ENCODE measurements at regions not wholly inside any gene's neighbourhood (a gene's known extent, or its start where the extent isn't known, plus 50 kb on each side); places are given as distances from the start of the nearest gene placed in this dataset.
A peak's percentile ranks its signal among the peaks of the same experiment; 100 is the strongest.

- POLR2A ChIA-PET (ENCODE audit: unreplicated experiment) = no interaction called here
- 0% methylated on average over 1 of the region's 5 CpGs; no CpG with 5 or more reads in 1 of the 2 experiments for WGBS, 2 experiments (ENCODE audit: extremely low coverage in 2 of 2, insufficient read length in 1 of 2)
- H3K18ac ChIP-seq (ENCODE audit: low read depth, low read length) = no peak overlapping the region
These were observed 73.5 kb upstream of the RAP2C start for GRCh38 chrX:132292793-132293192.

More at GRCh38 chrX:132292793-132293192, 73.5 kb upstream of the RAP2C start:
- no peak overlapping the region for H2AFZ ChIP-seq (replicated peaks; ENCODE audit: low read length, poor library complexity)
- H2BK5ac ChIP-seq (ENCODE audit: low read depth, low read length, poor library complexity, severe bottlenecking) = no peak overlapping the region
- H3K56ac ChIP-seq (ENCODE audit: extremely low read depth, insufficient read depth, low read length) = no peak overlapping the region
- TF ChIP-seq MAZ (IDR thresholded peaks at IDR 0.05; ENCODE audit: borderline replicate concordance, low read depth, low read length) = no peak
- peak; percentile 45; the same call in 1 of the 2 replicates for TF ChIP-seq SMC3 (IDR thresholded peaks at IDR 0.05; ENCODE audit: low read depth, low read length)
- peak; percentile 66 for TF ChIP-seq CTCF (conservative IDR thresholded peaks at IDR 0.05; ENCODE audit: low read depth, low read length)
- no peak for TF ChIP-seq RFX5 (IDR thresholded peaks at IDR 0.05; ENCODE audit: low read depth, low read length)
- TF ChIP-seq RAD21 (IDR thresholded peaks at IDR 0.05; ENCODE audit: low read length) = peak; percentile 56
- no peak for TF ChIP-seq CHD1 (IDR thresholded peaks at IDR 0.05; ENCODE audit: low read depth, low read length)
- no peak overlapping the region for H2BK120ac ChIP-seq (ENCODE audit: low read depth, low read length)
- H3K36me3 ChIP-seq (ENCODE audit: control insufficient read depth, insufficient read depth, low read length) = no peaks in the 10 kb centered on the region
- no peak overlapping the region for H3K27ac ChIP-seq (ENCODE audit: insufficient read depth, low read length)
- H3K23ac ChIP-seq (ENCODE audit: low read depth, low read length) = no peak overlapping the region
- BruUV-seq (replicated peaks) = no TSS peak
- no peak overlapping the region for H2AK9ac ChIP-seq (replicated peaks; ENCODE audit: low read depth, low read length, poor library complexity)
- dilution Hi-C loops (cut with HindIII; ENCODE audit: low sequenced_read_pairs, unreplicated experiment) (no loop called here), intact Hi-C loops (cut with micrococcal nuclease) (loop anchor here (1.0 to 5.0 kb wide), 5 partner anchors 66 to 339 kb away; no protein-coding TSS in a partner anchor), in situ Hi-C loops (cut with MboI; ENCODE audit: low sequenced_read_pairs) (loop anchor here (10.0 kb wide), 1 partner anchor 342 kb away; no protein-coding TSS in a partner anchor)
- no peak overlapping the region for H2BK20ac ChIP-seq (ENCODE audit: low read depth, low read length)
- H3K4me3 ChIP-seq (ENCODE audit: insufficient read depth, low read depth, low read length) = no peak overlapping the region
- ATAC-seq (ENCODE audit: low read depth) (peak; percentile 83), DNase-seq (peak; percentile 57)
- no peak overlapping the region for H3K4ac ChIP-seq (ENCODE audit: low read depth, low read length)
- H2AK5ac ChIP-seq (ENCODE audit: low read depth, low read length) = no peak overlapping the region
- no peaks in the 10 kb centered on the region for H4K20me1 ChIP-seq (ENCODE audit: insufficient read depth, low read length)
- no peaks in the 10 kb centered on the region for H3K79me1 ChIP-seq (ENCODE audit: low read depth in 1 of 2, low read length in 2 of 2)
- H2BK15ac ChIP-seq (ENCODE audit: low read depth, low read length) = no peak overlapping the region
- H3K9me1 ChIP-seq (ENCODE audit: insufficient read depth, low read length) = no peaks in the 10 kb centered on the region
- H3K9ac ChIP-seq (ENCODE audit: low read depth, low read length) = no peak overlapping the region
- no peak overlapping the region for H4K5ac ChIP-seq (ENCODE audit: low read depth, low read length)
- CTCF ChIA-PET = interaction anchor here (0.6 to 1.4 kb wide), 11 partner anchors 13 to 451 kb away, joined by 3 to 4 read pairs (median 3); no protein-coding TSS in a partner anchor
- H4K8ac ChIP-seq (ENCODE audit: low read depth in 2 of 2, low read length in 2 of 2) = no peak overlapping the region
- no peaks in the 10 kb centered on the region for H3K4me1 ChIP-seq (ENCODE audit: control insufficient read depth, insufficient read depth, low read length)
- no peak overlapping the region for H4K91ac ChIP-seq (ENCODE audit: insufficient read depth, low read depth, low read length)
- H3K4me2 ChIP-seq (ENCODE audit: low read depth, low read length) = no peak overlapping the region
- H3K27me3 ChIP-seq (ENCODE audit: control insufficient read depth, insufficient read depth, low read length) = peaks cover 1% of the 10 kb centered on the region; the same call in 1 of the 2 replicates
- H3K9me3 ChIP-seq (ENCODE audit: control insufficient read depth, insufficient read depth, low read length) = no peaks in the 10 kb centered on the region
- H3K14ac ChIP-seq (replicated peaks; ENCODE audit: low read depth, low read length) = no peak overlapping the region

All from IMR-90 (cell line).